BE2C (cell line): ENCODE measurements at regions not wholly inside any gene's neighbourhood (a gene's known extent, or its start where the extent isn't known, plus 50 kb on each side); places are given as distances from the start of the nearest gene placed in this dataset.

Experiments
- DNase-seq: peaks from one replicate; pipeline ENCODE4 v3.0.0-alpha.2; 2020
- H3K27me3 ChIP-seq: fragments of 250-450 bp; sonication (Bioruptor Pico); 2 replicates; pipeline ENCODE4 v1.5.1; 2020; ENCODE audit warnings: mild to moderate bottlenecking
- H3K36me3 ChIP-seq: fragments of 250-450 bp; sonication (Bioruptor Pico); 2 replicates; pipeline ENCODE4 v1.5.1; 2020; ENCODE audit warnings: mild to moderate bottlenecking
- H3K4me1 ChIP-seq: fragments of 250-450 bp; sonication (Bioruptor Pico); 2 replicates; pipeline ENCODE4 v1.5.1; 2020
- H3K4me3 ChIP-seq: 2 replicates; pipeline ENCODE4 v1.5.1; 2011; ENCODE audit warnings: low read depth, low read length
- H3K9me3 ChIP-seq: fragments of 250-450 bp; sonication (Bioruptor Pico); 2 replicates; pipeline ENCODE4 v1.5.1; 2020
- CTCF ChIP-seq: IDR thresholded peaks from 2 replicates; pipeline ENCODE4 v1.5.1; 2012; ENCODE audit warnings: mild to moderate bottlenecking, low read depth, low read length

- no peak for DNase-seq
- no peak for TF ChIP-seq CTCF
- Histone ChIP-seq H3K27me3 (no peaks in the 10 kb centered on the region), H3K4me1 (peaks cover 32% of the 10 kb centered on the region), H3K9me3 (no peaks in the 10 kb centered on the region), H3K4me3 (no peak overlapping the region), H3K36me3 (peaks cover 19% of the 10 kb centered on the region)
Observed at GRCh38 chr12:124452576-124453331, 114.7 kb downstream of the NCOR2 start.

GRCh38 chr12:124451637-124452243 lies 115.7 kb downstream of the NCOR2 start:
- no peak overlapping the region for H3K4me3 ChIP-seq
- DNase-seq = peak; percentile 73
- no peaks in the 10 kb centered on the region for H3K27me3 ChIP-seq
- H3K4me1 ChIP-seq = peaks cover 32% of the 10 kb centered on the region
- peaks cover 24% of the 10 kb centered on the region for H3K36me3 ChIP-seq
- no peaks in the 10 kb centered on the region for H3K9me3 ChIP-seq
- no peak for TF ChIP-seq CTCF

- H3K27me3 ChIP-seq = no peaks in the 10 kb centered on the region
- no peaks in the 10 kb centered on the region for H3K9me3 ChIP-seq
- TF ChIP-seq CTCF = no peak
- H3K36me3 ChIP-seq = peaks cover 19% of the 10 kb centered on the region
- H3K4me1 ChIP-seq = peaks cover 32% of the 10 kb centered on the region
- H3K4me3 ChIP-seq = no peak overlapping the region
- no peak for DNase-seq
Observed at GRCh38 chr12:124451016-124451415, 116.4 kb downstream of the NCOR2 start.

GRCh38 chr12:124450376-124450750 lies 117.0 kb downstream of the NCOR2 start:
- no peak for DNase-seq
- Histone ChIP-seq H3K4me1 (peaks cover 32% of the 10 kb centered on the region), H3K9me3 (no peaks in the 10 kb centered on the region), H3K27me3 (no peaks in the 10 kb centered on the region), H3K4me3 (no peak overlapping the region), H3K36me3 (peaks cover 21% of the 10 kb centered on the region)
- no peak for TF ChIP-seq CTCF

- H3K36me3 ChIP-seq = peaks cover 21% of the 10 kb centered on the region
- no peaks in the 10 kb centered on the region for H3K9me3 ChIP-seq
- no peak for TF ChIP-seq CTCF
- DNase-seq = no peak
- peaks cover 36% of the 10 kb centered on the region for H3K4me1 ChIP-seq
- H3K27me3 ChIP-seq = no peaks in the 10 kb centered on the region
- no peak overlapping the region for H3K4me3 ChIP-seq
Observed at GRCh38 chr12:124449623-124450375, 117.6 kb downstream of the NCOR2 start.
